Vagina (tissue), 2 donors: ENCODE measurements at regions not wholly inside any gene's neighbourhood (a gene's known extent, or its start where the extent isn't known, plus 50 kb on each side); places are given as distances from the start of the nearest gene placed in this dataset.

Experiments
- DNase-seq, 2 donors: peaks; one replicate each; pipeline ENCODE4 v3.0.0-alpha.2; 2017; ENCODE audit errors: extremely low spot score in 2 of 2
- H3K27ac ChIP-seq: fragments of 200-600 bp; sonication (generic); one replicate; pipeline ENCODE4 v1.5.1; 2019
- H3K27me3 ChIP-seq: fragments of 200-600 bp; sonication (generic); one replicate; pipeline ENCODE4 v1.5.1; 2019
- H3K36me3 ChIP-seq, 2 donors: fragments of 200-600 bp; sonication (generic); one replicate each; pipeline ENCODE4 v1.5.1; 2017 to 2019
- H3K4me1 ChIP-seq: fragments of 200-600 bp; sonication (generic); one replicate; pipeline ENCODE4 v1.5.1; 2019
- H3K4me3 ChIP-seq, 2 donors: fragments of 200-600 bp; sonication (generic); 1 replicate in 1 of 2; 2 replicates in 1 of 2; pipeline ENCODE4 v1.5.1; 2016 to 2019
- H3K9me3 ChIP-seq: fragments of 200-600 bp; sonication (generic); one replicate; pipeline ENCODE4 v1.5.1; 2019
- CTCF ChIP-seq, 3 experiments: fragments of 450-650 bp in 2 of 3; fragments of 200-600 bp in 1 of 3; sonication (generic) in 1 of 3; IDR thresholded peaks; one replicate each; pipeline ENCODE4 v1.5.1; 2017 to 2019; ENCODE audit warnings: antibody characterized with exemption in 3 of 3, mild to moderate bottlenecking in 2 of 3, moderate library complexity in 2 of 3
- POLR2A ChIP-seq, 2 donors: fragments of 450-650 bp; IDR thresholded peaks; one replicate each; pipeline ENCODE4 v1.6.1; 2017; ENCODE audit warnings: antibody characterized with exemption in 2 of 2, mild to moderate bottlenecking in 2 of 2, moderate library complexity in 2 of 2
- POLR2AphosphoS5 ChIP-seq, 2 donors: sonication (generic); formaldehyde crosslinking; IDR thresholded peaks; one replicate each; pipeline ENCODE4 v1.9.0; 2017; ENCODE audit warnings: antibody characterized with exemption in 2 of 2, mild to moderate bottlenecking in 2 of 2, low read depth in 1 of 2; ENCODE audit not compliant: insufficient read depth in 1 of 2
- intact Hi-C: fragments of 100-400 bp; cut with DNase I; formaldehyde crosslinking; loops from one replicate; pipeline ENCODE4 v1.15.1; 2023

- TF ChIP-seq POLR2A (IDR thresholded peaks at IDR 0.05): no peak
- TF ChIP-seq POLR2AphosphoS5 (IDR thresholded peaks at IDR 0.05; ENCODE audit: insufficient read depth in 1 of 2, low read depth in 1 of 2): no peak
- no peak for TF ChIP-seq CTCF (IDR thresholded peaks at IDR 0.05)
- H3K4me3 ChIP-seq: no peak overlapping the region
- H3K27me3 ChIP-seq: no peaks in the 10 kb centered on the region
- DNase-seq: peak in 1 of 2 donors; percentile 16
- H3K4me1 ChIP-seq: peaks cover 14% of the 10 kb centered on the region
- intact Hi-C loops: no loop called here
- no peaks in the 10 kb centered on the region for H3K36me3 ChIP-seq
- no peak overlapping the region for H3K27ac ChIP-seq
- no peaks in the 10 kb centered on the region for H3K9me3 ChIP-seq
These were observed 254.6 kb downstream of the LY86 start for GRCh38 chr6:6843057-6843627.

- intact Hi-C loops: no loop called here
- TF ChIP-seq CTCF (IDR thresholded peaks at IDR 0.05): no peak
- TF ChIP-seq POLR2A (IDR thresholded peaks at IDR 0.05): no peak
- TF ChIP-seq POLR2AphosphoS5 (IDR thresholded peaks at IDR 0.05; ENCODE audit: insufficient read depth in 1 of 2, low read depth in 1 of 2): no peak
- no peak overlapping the region for H3K27ac ChIP-seq
- DNase-seq: peak in 1 of 2 donors; percentile 56
- no peaks in the 10 kb centered on the region for H3K36me3 ChIP-seq
- no peaks in the 10 kb centered on the region for H3K9me3 ChIP-seq
- H3K4me3 ChIP-seq: no peak overlapping the region
- H3K27me3 ChIP-seq: no peaks in the 10 kb centered on the region
- H3K4me1 ChIP-seq: peaks cover 14% of the 10 kb centered on the region
These were observed 255.3 kb downstream of the LY86 start for GRCh38 chr6:6843777-6844176.

GRCh38 chr6:6844530-6844929, 256.0 kb downstream of the LY86 start:
- intact Hi-C loops: no loop called here
- H3K4me1 ChIP-seq: peaks cover 14% of the 10 kb centered on the region
- TF ChIP-seq POLR2AphosphoS5 (IDR thresholded peaks at IDR 0.05; ENCODE audit: insufficient read depth in 1 of 2, low read depth in 1 of 2): no peak
- TF ChIP-seq CTCF (IDR thresholded peaks at IDR 0.05): no peak
- TF ChIP-seq POLR2A (IDR thresholded peaks at IDR 0.05): no peak
- H3K27ac ChIP-seq: no peak overlapping the region
- no peaks in the 10 kb centered on the region for H3K36me3 ChIP-seq
- no peak for DNase-seq
- no peaks in the 10 kb centered on the region for H3K27me3 ChIP-seq
- no peak overlapping the region for H3K4me3 ChIP-seq
- H3K9me3 ChIP-seq: no peaks in the 10 kb centered on the region

- H3K4me1 ChIP-seq: peaks cover 14% of the 10 kb centered on the region
- no peaks in the 10 kb centered on the region for H3K36me3 ChIP-seq
- H3K27ac ChIP-seq: no peak overlapping the region
- TF ChIP-seq POLR2A (IDR thresholded peaks at IDR 0.05) (no peak), CTCF (IDR thresholded peaks at IDR 0.05) (no peak), POLR2AphosphoS5 (IDR thresholded peaks at IDR 0.05; ENCODE audit: insufficient read depth in 1 of 2, low read depth in 1 of 2) (no peak)
- no peak for DNase-seq
- no peak overlapping the region for H3K4me3 ChIP-seq
- no peaks in the 10 kb centered on the region for H3K27me3 ChIP-seq
- no peaks in the 10 kb centered on the region for H3K9me3 ChIP-seq
- intact Hi-C loops: no loop called here
These were observed 257.1 kb downstream of the LY86 start for GRCh38 chr6:6845603-6846002.

- Histone ChIP-seq H3K4me3 (no peak overlapping the region), H3K4me1 (peaks cover 4% of the 10 kb centered on the region), H3K27ac (no peak overlapping the region), H3K36me3 (no peaks in the 10 kb centered on the region), H3K9me3 (no peaks in the 10 kb centered on the region), H3K27me3 (no peaks in the 10 kb centered on the region)
- intact Hi-C loops: no loop called here
- no peak for TF ChIP-seq POLR2AphosphoS5 (IDR thresholded peaks at IDR 0.05; ENCODE audit: insufficient read depth in 1 of 2, low read depth in 1 of 2)
- TF ChIP-seq CTCF (IDR thresholded peaks at IDR 0.05): no peak
- no peak for TF ChIP-seq POLR2A (IDR thresholded peaks at IDR 0.05)
- no peak for DNase-seq
These were observed 259.1 kb downstream of the LY86 start for GRCh38 chr6:6847591-6847990.
